CD4-positive, CD25-positive, alpha-beta regulatory T cell (primary cell): ENCODE measurements at regions not wholly inside any gene's neighbourhood (a gene's known extent, or its start where the extent isn't known, plus 50 kb on each side); places are given as distances from the start of the nearest gene placed in this dataset.

Experiments used
- ATAC-seq, 2 donors: fragments of 150-1000 bp; cut with Tn5 transposase; one replicate each; pipeline ENCODE4 v1.10.0; 2021; ENCODE audit warnings: low read depth in 2 of 2, moderate number of reproducible peaks in 2 of 2, moderate library complexity in 1 of 2
- DNase-seq, 3 donors: peaks; one replicate each; pipeline versions ENCODE4 v3.0.0 to v3.0.0-alpha.2; 2012 to 2022; ENCODE audit warnings: mixed read lengths in 1 of 3
- H3K27ac ChIP-seq: one replicate; pipeline ENCODE4 v1.7.0; 2013; ENCODE audit warnings: mild to moderate bottlenecking, low read length; ENCODE audit not compliant: insufficient read depth, poor library complexity, severe bottlenecking
- H3K27me3 ChIP-seq: one replicate; pipeline ENCODE4 v1.7.0; 2013; ENCODE audit warnings: low read length; ENCODE audit not compliant: control insufficient read depth, insufficient read depth
- H3K36me3 ChIP-seq: one replicate; pipeline ENCODE4 v1.7.0; 2013; ENCODE audit warnings: mild to moderate bottlenecking, low read length, moderate library complexity; ENCODE audit not compliant: control insufficient read depth, insufficient read depth
- H3K4me1 ChIP-seq: 2 replicates; pipeline ENCODE4 v1.7.0; 2013; ENCODE audit warnings: mild to moderate bottlenecking, low read length; ENCODE audit not compliant: insufficient read depth, control insufficient read depth, poor library complexity, severe bottlenecking
- H3K4me3 ChIP-seq: one replicate; pipeline ENCODE4 v1.7.0; 2013; ENCODE audit warnings: low read depth, mild to moderate bottlenecking, low read length, moderate library complexity
- H3K9me3 ChIP-seq, 2 experiments: 1 replicate in 1 of 2; 2 replicates in 1 of 2; pipeline ENCODE4 v1.7.0; 2013; ENCODE audit warnings: low read length in 2 of 2, mild to moderate bottlenecking in 1 of 2, moderate library complexity in 1 of 2; ENCODE audit not compliant: control insufficient read depth in 2 of 2
- H3K27ac Mint-ChIP-seq, 3 donors: one replicate each; pipeline ENCODE4 v1.8.0; 2020 to 2022; ENCODE audit warnings: mild to moderate bottlenecking in 3 of 3, mixed read lengths in 3 of 3, moderate library complexity in 2 of 3
- H3K27me3 Mint-ChIP-seq: one replicate; pipeline ENCODE4 v1.8.0; 2022; ENCODE audit warnings: mild to moderate bottlenecking, mixed read lengths
- H3K36me3 Mint-ChIP-seq: one replicate; pipeline ENCODE4 v1.8.0; 2020; ENCODE audit warnings: mixed read lengths
- H3K4me1 Mint-ChIP-seq, 4 donors: one replicate each; pipeline ENCODE4 v1.8.0; 2020 to 2022; ENCODE audit warnings: mixed read lengths in 4 of 4, mild to moderate bottlenecking in 1 of 4
- H3K4me3 Mint-ChIP-seq, 4 donors: one replicate each; pipeline ENCODE4 v1.8.0; 2020 to 2022; ENCODE audit warnings: mild to moderate bottlenecking in 4 of 4, mixed read lengths in 4 of 4, moderate library complexity in 3 of 4
- H3K9me3 Mint-ChIP-seq, 7 donors: one replicate each; pipeline ENCODE4 v1.8.0; 2020 to 2022; ENCODE audit warnings: mixed read lengths in 7 of 7, mild to moderate bottlenecking in 3 of 7, moderate library complexity in 2 of 7

DNA sequence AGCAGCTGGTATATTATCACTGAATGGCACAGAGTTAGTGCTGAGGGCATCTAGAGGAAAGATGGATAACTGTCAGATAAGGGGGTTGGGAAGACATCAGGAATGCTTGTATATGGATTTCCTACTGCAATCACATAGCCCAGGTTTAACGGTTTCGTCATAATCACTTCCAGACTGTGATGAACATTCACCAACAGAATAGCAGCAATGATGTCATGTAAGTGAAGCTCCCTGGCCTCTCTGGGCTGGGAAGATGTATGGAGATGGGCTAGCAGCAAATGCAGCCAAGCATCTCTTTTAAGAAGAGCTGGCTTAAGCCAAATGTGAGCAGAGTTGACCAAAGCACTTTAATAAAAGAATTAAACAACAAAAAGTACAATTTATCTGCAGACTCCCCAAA, 714.6 kb downstream of the GALC start:
- no peak for ATAC-seq
- Histone ChIP-seq H3K9me3 (peaks cover 0 to 5% of the 10 kb centered on the region in 2 experiments), H3K27me3 (no peaks in the 10 kb centered on the region), H3K27ac (no peak overlapping the region), H3K4me3 (no peak overlapping the region), H3K4me1 (no peaks in the 10 kb centered on the region), H3K36me3 (no peaks in the 10 kb centered on the region)
- H3K4me3 Mint-ChIP-seq: no peak overlapping the region
- H3K9me3 Mint-ChIP-seq: peaks cover 8 to 26% (median 11%) of the 10 kb centered on the region in 7 donors
- H3K4me1 Mint-ChIP-seq: no peaks in the 10 kb centered on the region
- H3K27ac Mint-ChIP-seq: no peak overlapping the region
- H3K36me3 Mint-ChIP-seq: no peaks in the 10 kb centered on the region
- no peak for DNase-seq
- no peaks in the 10 kb centered on the region for H3K27me3 Mint-ChIP-seq

DNA sequence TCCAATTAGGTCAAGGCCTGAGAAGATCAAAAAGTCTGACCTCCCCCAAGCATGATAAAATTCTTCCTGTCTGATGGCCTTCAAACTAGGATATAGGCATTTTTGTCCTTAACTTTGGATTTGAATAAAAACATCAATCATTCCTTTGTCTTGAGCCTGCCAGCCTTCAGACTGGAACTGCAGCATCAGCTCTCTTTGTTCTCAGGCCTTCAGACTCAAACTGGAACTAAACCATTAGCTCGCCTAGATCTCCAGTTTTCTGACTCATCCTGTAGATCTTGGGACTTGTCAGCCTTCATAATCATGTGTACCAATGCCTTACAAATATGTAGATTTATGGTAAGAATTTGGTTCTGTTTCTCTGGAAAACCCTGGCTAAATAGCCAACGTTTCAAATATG, 721.7 kb downstream of the GALC start:
- H3K9me3 ChIP-seq: no peaks in the 10 kb centered on the region
- H3K27me3 ChIP-seq: no peaks in the 10 kb centered on the region
- ATAC-seq: no peak
- no peak overlapping the region for H3K27ac ChIP-seq
- no peak overlapping the region for H3K4me3 Mint-ChIP-seq
- peaks cover 12 to 34% (median 18%) of the 10 kb centered on the region in 7 donors for H3K9me3 Mint-ChIP-seq
- H3K27ac Mint-ChIP-seq: no peak overlapping the region
- H3K4me1 ChIP-seq: no peaks in the 10 kb centered on the region
- H3K4me3 ChIP-seq: no peak overlapping the region
- no peaks in the 10 kb centered on the region for H3K27me3 Mint-ChIP-seq
- no peaks in the 10 kb centered on the region for H3K36me3 Mint-ChIP-seq
- no peaks in the 10 kb centered on the region for H3K36me3 ChIP-seq
- H3K4me1 Mint-ChIP-seq: no peaks in the 10 kb centered on the region
- DNase-seq: no peak

DNA sequence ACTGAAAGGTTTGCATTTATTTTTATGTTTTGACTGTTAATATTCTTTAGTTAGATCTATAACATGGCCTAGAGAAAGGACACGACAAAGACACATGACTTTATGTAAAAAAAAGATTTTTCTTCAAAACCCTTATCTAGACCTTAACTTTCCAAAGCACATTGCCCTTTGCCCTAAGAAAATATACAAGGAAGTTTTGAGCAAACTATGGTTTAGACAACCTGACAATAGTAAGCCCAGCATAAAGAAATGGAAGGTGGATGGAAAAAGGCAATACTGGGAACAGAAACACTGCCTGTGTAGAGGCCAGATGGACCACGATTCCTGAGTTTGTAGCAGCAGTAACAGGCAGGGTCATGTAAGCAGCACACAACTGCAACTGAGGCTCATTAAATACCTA, 724.0 kb downstream of the GALC start:
- Histone ChIP-seq H3K4me1 (no peaks in the 10 kb centered on the region), H3K36me3 (no peaks in the 10 kb centered on the region), H3K4me3 (no peak overlapping the region), H3K27ac (no peak overlapping the region), H3K9me3 (no peaks in the 10 kb centered on the region), H3K27me3 (no peaks in the 10 kb centered on the region)
- Mint-ChIP-seq H3K9me3 (peaks cover 9 to 24% (median 15%) of the 10 kb centered on the region in 7 donors), H3K27me3 (no peaks in the 10 kb centered on the region), H3K36me3 (no peaks in the 10 kb centered on the region), H3K27ac (no peak overlapping the region), H3K4me3 (no peak overlapping the region), H3K4me1 (no peaks in the 10 kb centered on the region)
- ATAC-seq (no peak), DNase-seq (no peak)

DNA sequence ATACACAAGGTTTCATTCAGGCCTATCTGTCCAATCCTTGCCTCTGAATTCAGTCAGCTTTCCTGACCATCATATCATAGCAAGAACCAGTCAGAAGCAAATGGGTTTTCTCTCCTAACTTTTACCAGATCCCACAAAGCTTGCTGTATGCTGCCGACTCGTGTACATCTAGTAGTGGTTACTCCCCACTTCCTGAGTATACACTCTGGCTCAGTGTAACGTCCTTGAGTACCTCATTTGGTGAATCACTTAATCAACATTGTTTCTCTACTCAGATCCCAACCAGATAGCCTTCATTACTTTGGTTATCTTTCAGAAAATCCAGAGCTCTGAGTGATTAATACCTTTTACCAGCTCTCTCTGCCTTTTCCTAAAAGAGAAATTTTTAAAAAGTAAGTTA, 728.2 kb downstream of the GALC start:
- ATAC-seq (no peak), DNase-seq (no peak)
- H3K4me3 ChIP-seq: no peak overlapping the region
- Mint-ChIP-seq H3K4me1 (no peaks in the 10 kb centered on the region), H3K9me3 (peaks cover 4 to 19% (median 9%) of the 10 kb centered on the region in 7 donors), H3K36me3 (no peaks in the 10 kb centered on the region), H3K27me3 (no peaks in the 10 kb centered on the region), H3K27ac (no peak overlapping the region), H3K4me3 (no peak overlapping the region)
- H3K36me3 ChIP-seq: no peaks in the 10 kb centered on the region
- no peaks in the 10 kb centered on the region for H3K27me3 ChIP-seq
- no peak overlapping the region for H3K27ac ChIP-seq
- no peaks in the 10 kb centered on the region for H3K4me1 ChIP-seq
- no peaks in the 10 kb centered on the region for H3K9me3 ChIP-seq

DNA sequence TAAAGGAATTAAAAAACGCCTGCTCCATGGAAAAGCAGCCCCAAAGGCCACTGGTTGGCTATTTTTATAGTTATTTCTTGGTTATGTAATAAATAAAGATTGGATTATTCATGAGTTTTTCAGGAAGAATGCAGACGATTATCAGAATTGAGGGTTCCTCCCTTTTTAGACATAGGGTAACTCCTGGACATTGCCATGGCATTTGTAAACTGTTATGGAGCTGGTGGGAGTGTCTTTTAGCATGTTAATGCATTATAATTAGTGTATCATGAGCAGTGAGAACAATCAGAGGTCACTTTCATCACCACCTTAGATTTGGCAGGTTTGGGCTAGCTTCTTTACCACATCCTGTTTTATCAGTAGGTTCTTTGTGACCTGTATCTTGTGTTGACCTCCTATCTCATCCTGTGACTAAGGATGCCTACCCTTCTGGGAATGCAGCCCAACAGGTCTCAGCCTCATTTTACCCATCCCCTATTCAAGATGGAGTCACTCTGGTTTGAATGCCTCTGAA, 728.7 kb downstream of the GALC start:
- H3K27ac ChIP-seq: no peak overlapping the region
- ATAC-seq (no peak), DNase-seq (no peak)
- no peaks in the 10 kb centered on the region for H3K4me1 Mint-ChIP-seq
- H3K9me3 Mint-ChIP-seq: peaks cover 1 to 20% (median 9%) of the 10 kb centered on the region in 7 donors
- no peaks in the 10 kb centered on the region for H3K36me3 ChIP-seq
- no peaks in the 10 kb centered on the region for H3K27me3 ChIP-seq
- H3K4me1 ChIP-seq: no peaks in the 10 kb centered on the region
- H3K27me3 Mint-ChIP-seq: no peaks in the 10 kb centered on the region
- H3K9me3 ChIP-seq: no peaks in the 10 kb centered on the region
- H3K36me3 Mint-ChIP-seq: no peaks in the 10 kb centered on the region
- H3K27ac Mint-ChIP-seq: no peak overlapping the region
- H3K4me3 Mint-ChIP-seq: no peak overlapping the region
- no peak overlapping the region for H3K4me3 ChIP-seq

DNA sequence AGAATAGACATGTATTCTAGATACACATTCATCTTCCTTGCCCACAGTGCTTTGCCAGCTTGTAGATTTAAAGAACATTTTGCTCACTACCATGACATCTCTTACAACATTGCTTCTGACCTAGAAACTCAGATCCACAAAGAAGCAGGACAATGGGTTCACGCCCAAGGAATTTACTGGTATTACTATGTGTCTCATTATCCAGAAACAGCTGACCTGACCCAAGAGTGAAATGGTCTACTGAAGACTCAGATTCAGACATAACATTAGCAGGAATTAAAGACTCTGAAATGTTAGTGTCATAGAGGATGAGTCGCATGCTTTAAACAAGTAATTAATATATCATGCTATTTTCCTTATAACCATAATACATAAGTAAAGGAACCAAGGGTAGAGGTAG, 731.4 kb downstream of the GALC start:
- ATAC-seq (no peak), DNase-seq (no peak)
- Histone ChIP-seq H3K27ac (no peak overlapping the region), H3K36me3 (no peaks in the 10 kb centered on the region), H3K9me3 (no peaks in the 10 kb centered on the region), H3K27me3 (no peaks in the 10 kb centered on the region), H3K4me3 (no peak overlapping the region), H3K4me1 (no peaks in the 10 kb centered on the region)
- Mint-ChIP-seq H3K27ac (no peak overlapping the region), H3K36me3 (no peaks in the 10 kb centered on the region), H3K4me3 (no peak overlapping the region), H3K27me3 (no peaks in the 10 kb centered on the region), H3K9me3 (peaks cover 0 to 21% (median 12%) of the 10 kb centered on the region in 7 donors), H3K4me1 (no peaks in the 10 kb centered on the region)

DNA sequence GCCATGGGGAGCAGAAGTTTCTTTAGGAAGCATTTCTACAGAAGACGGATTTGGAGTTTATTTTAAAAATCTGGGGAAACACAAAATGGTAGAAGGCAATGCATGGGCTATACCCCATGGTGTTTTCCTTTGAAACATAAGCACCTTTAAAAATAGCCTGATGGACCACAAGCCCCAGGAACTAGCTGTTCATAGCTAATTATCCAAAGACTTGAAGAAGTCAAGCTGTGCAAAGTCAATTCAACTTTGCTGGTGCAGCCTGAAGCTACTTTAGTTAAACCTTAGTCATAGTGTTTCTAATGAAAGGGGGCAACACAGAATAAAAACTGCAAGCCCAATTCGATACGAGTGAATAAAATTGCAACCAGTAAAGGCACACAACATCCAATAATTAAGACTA, 732.5 kb downstream of the GALC start:
- H3K4me3 Mint-ChIP-seq: no peak overlapping the region

DNA sequence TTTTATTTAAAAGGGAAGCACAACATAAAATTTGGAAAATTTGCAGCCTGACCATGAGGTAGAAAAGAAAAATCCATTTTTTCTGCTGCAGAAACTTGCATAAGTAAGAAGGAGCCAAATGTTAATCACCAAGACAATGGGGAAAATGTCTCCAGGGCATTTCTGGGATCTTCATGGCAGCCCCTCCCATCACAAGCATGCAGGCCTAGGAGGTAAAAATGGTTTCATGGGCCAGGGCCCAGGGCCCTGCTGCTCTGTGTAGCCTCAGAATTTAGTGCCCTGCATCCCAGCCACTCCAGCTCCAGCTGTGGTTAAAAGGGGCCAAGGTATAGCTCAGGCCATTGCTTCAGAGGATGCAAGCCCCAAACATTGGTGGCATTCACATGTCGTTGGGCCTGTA, 735.6 kb downstream of the GALC start:
- DNase-seq: no peak
- Histone ChIP-seq H3K9me3 (no peaks in the 10 kb centered on the region), H3K27me3 (no peaks in the 10 kb centered on the region), H3K27ac (no peak overlapping the region), H3K36me3 (no peaks in the 10 kb centered on the region), H3K4me1 (no peaks in the 10 kb centered on the region), H3K4me3 (no peak overlapping the region)
- Mint-ChIP-seq H3K36me3 (no peaks in the 10 kb centered on the region), H3K27me3 (no peaks in the 10 kb centered on the region), H3K27ac (no peak overlapping the region), H3K9me3 (peaks cover 0 to 24% (median 10%) of the 10 kb centered on the region in 7 donors), H3K4me3 (no peak overlapping the region), H3K4me1 (no peaks in the 10 kb centered on the region)
- ATAC-seq: no peak

More for the DNA sequence above, 732.5 kb downstream of the GALC start:
- Histone ChIP-seq H3K4me3 (no peak overlapping the region), H3K27ac (no peak overlapping the region), H3K36me3 (no peaks in the 10 kb centered on the region), H3K9me3 (no peaks in the 10 kb centered on the region), H3K4me1 (no peaks in the 10 kb centered on the region), H3K27me3 (no peaks in the 10 kb centered on the region)
- no peaks in the 10 kb centered on the region for H3K27me3 Mint-ChIP-seq
- ATAC-seq: no peak
- no peaks in the 10 kb centered on the region for H3K36me3 Mint-ChIP-seq
- H3K4me1 Mint-ChIP-seq: no peaks in the 10 kb centered on the region
- H3K27ac Mint-ChIP-seq: no peak overlapping the region
- H3K9me3 Mint-ChIP-seq: peaks cover 0 to 21% (median 14%) of the 10 kb centered on the region in 7 donors
- DNase-seq: no peak
